ENCODE measurements at regions not wholly inside any gene's neighbourhood (a gene's known extent, or its start where the extent isn't known, plus 50 kb on each side); places are given as distances from the start of the nearest gene placed in this dataset.

- TF ChIP-seq POLR2A (IDR thresholded peaks at IDR 0.05) (no peak), EP300 (IDR thresholded peaks at IDR 0.05) (no peak)
These were observed 197.4 kb downstream of the CSNK1G3 start for GRCh38 chr5:123709422-123709821.
